ENCODE measurements at regions not wholly inside any gene's neighbourhood (a gene's known extent, or its start where the extent isn't known, plus 50 kb on each side); places are given as distances from the start of the nearest gene placed in this dataset.

DNA sequence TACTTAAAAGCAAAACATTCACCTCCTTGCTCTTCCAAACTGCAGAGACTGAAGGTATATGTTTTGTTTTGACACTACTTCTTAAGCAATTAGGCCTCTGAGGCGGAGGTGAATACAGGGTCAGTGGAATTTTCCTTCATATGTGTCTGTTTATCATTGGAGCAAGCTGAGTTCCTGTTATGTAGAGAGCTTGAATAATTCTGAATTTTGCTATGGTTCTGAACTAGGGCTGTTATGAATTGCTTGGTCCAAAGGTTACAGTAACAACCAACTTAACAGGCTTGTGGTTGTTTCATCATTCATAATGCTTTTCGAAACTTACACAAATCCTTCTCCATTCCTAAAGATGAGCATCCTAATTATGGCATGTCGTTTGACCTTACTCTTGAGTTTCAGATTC, 444.6 kb upstream of the MEF2C start:
- no peak for TF ChIP-seq BRCA1 (IDR thresholded peaks at IDR 0.05; ENCODE audit: low read depth, low read length)
- TF ChIP-seq YY1 (IDR thresholded peaks at IDR 0.05; ENCODE audit: low read depth, low read length) = no peak
- no peak for TF ChIP-seq CTCF (IDR thresholded peaks at IDR 0.05; ENCODE audit: control extremely low read depth in 1 of 3, insufficient read depth in 1 of 3, low read depth in 1 of 3, low read length in 3 of 3)
- no peak for TF ChIP-seq CHD2 (IDR thresholded peaks at IDR 0.05; ENCODE audit: low read length)
- TF ChIP-seq SP1 (IDR thresholded peaks at IDR 0.05; ENCODE audit: low read depth, low read length) = no peak
